Lung (tissue), 11 donors: ENCODE measurements at regions not wholly inside any gene's neighbourhood (a gene's known extent, or its start where the extent isn't known, plus 50 kb on each side); places are given as distances from the start of the nearest gene placed in this dataset.
A peak's percentile ranks its signal among the peaks of the same experiment; 100 is the strongest.

ENCODE experiments used
- ATAC-seq: fragments of 200-7000 bp; cut with Tn5 transposase; one replicate; pipeline ENCODE4 v1.9.1; 2020; ENCODE audit warnings: moderate number of reproducible peaks; ENCODE audit not compliant: insufficient read depth, low FRiP score
- DNase-seq, 3 donors: peaks; one replicate each; pipeline ENCODE4 v3.0.0-alpha.2; 2013 to 2017
- H3K27ac ChIP-seq, 2 donors: one replicate each; pipeline ENCODE4 v1.5.1; 2013; ENCODE audit warnings: mild to moderate bottlenecking in 2 of 2, moderate library complexity in 2 of 2, control low read depth in 1 of 2, inconsistent platforms in 1 of 2, low read depth in 1 of 2, low read length in 1 of 2
- H3K27me3 ChIP-seq, 3 donors: one replicate each; pipeline ENCODE4 v1.5.1; 2013; ENCODE audit warnings: low read length in 2 of 3; ENCODE audit not compliant: control insufficient read depth in 3 of 3, insufficient read depth in 3 of 3
- H3K36me3 ChIP-seq, 4 donors: one replicate each; pipeline ENCODE4 v1.5.1; 2013; ENCODE audit warnings: low read length in 4 of 4, mild to moderate bottlenecking in 1 of 4, moderate library complexity in 1 of 4; ENCODE audit not compliant: control insufficient read depth in 4 of 4, insufficient read depth in 4 of 4
- H3K4me1 ChIP-seq, 5 donors: one replicate each; pipeline ENCODE4 v1.5.1; 2013; ENCODE audit warnings: low read length in 5 of 5, mild to moderate bottlenecking in 2 of 5, moderate library complexity in 1 of 5; ENCODE audit not compliant: control insufficient read depth in 5 of 5, insufficient read depth in 5 of 5
- H3K4me3 ChIP-seq: one replicate; pipeline ENCODE4 v1.5.1; 2013; ENCODE audit warnings: mild to moderate bottlenecking, control low read depth, moderate library complexity
- H3K9ac ChIP-seq, 2 donors: one replicate each; pipeline ENCODE4 v1.5.1; 2013; ENCODE audit warnings: low read length in 2 of 2, control low read depth in 1 of 2; ENCODE audit not compliant: insufficient read depth in 1 of 2
- H3K9me3 ChIP-seq, 4 donors: one replicate each; pipeline ENCODE4 v1.5.1; 2013; ENCODE audit warnings: low read length in 3 of 4, mild to moderate bottlenecking in 1 of 4, moderate library complexity in 1 of 4; ENCODE audit not compliant: control insufficient read depth in 4 of 4, insufficient read depth in 3 of 4
- WGBS, 2 donors: extraction: QIAGEN DNeasy Blood & Tissue Kit; methylation state at CpG; one replicate each; pipeline ENCODE4 v1.1.7; 2013; 5-methylcytosine and 5-hydroxymethylcytosine counted together
- TF ChIP-seq, protein P1 (sequence below): IDR thresholded peaks from 2 replicates; pipeline ENCODE4 v1.5.1; 2012; ENCODE audit warnings: mild to moderate bottlenecking; ENCODE audit errors: control extremely low read depth, extremely low read depth
- donor health status: control.
- donor health status: control.
- donor health status: Bipolar disorder and iron deficiency.
- donor health status: healthy.
- donor health status: DM: yes; HTN: yes; CAD: no.

DNA sequence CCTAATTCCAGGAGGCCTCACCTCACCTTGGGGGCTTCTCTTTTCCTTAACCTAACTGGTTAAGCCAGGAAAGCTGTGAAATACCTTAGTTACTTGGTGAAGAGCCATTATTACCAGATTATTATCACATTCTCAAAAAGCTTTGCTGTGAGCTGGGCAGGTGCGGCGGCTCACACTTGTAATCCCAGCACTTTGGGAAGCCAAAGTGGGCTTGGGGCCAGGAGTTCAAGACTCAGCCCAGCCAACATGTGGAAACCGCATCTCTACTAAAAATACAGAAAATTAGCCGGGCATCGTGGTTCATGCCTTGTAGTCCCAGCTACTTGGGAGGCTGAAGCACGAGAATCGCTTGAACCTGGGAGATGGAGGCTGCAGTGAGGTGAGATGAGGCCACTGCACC is 102.4 kb upstream of the KLF6 start:
- WGBS, 2 donors, result 88 to 93% methylated on average over 7 of the region's 7 CpGs
- H3K9ac ChIP-seq, result no peak overlapping the region

DNA sequence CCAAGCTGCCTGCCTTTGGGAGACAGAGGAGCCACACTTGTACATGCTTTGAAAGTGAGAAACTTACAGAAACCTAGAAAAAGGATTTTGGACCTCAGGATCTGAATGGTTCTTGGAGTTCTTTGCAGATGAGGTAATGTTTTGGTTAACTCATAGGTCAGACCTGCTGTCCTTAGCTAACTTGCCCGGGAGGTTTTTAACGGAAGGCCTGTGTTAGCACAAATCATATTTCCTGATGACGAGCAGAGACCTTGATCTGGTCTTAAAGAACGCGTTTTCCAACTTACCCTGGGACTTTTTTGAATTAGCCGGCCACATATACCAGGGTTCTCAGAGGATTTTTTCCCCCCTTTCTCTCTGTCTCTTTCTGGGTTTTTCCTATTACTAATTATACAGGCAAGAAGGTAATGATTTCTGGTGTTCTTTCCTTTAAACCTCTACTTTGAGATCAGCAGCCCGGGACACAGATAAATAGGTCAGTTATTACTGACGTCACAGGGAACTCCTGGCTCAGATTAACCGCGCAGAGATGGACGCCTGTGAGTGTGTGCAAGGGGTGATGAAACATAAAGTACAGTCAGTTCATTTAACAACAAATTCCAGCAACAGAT is 101.7 kb upstream of the KLF6 start:
- peak overlapping the region; percentile 51 to 75 for H3K27ac ChIP-seq
- no peaks in the 10 kb centered on the region for H3K9me3 ChIP-seq
- H3K9ac ChIP-seq, result peak overlapping the region in 1 of 2 donors; percentile 23
- no peaks in the 10 kb centered on the region for H3K36me3 ChIP-seq
- ATAC-seq (peak; percentile 48), DNase-seq (peak in 2 of 3 donors; percentile 58 to 63)
- no peak overlapping the region for H3K4me3 ChIP-seq
- TF ChIP-seq, protein P1, sequence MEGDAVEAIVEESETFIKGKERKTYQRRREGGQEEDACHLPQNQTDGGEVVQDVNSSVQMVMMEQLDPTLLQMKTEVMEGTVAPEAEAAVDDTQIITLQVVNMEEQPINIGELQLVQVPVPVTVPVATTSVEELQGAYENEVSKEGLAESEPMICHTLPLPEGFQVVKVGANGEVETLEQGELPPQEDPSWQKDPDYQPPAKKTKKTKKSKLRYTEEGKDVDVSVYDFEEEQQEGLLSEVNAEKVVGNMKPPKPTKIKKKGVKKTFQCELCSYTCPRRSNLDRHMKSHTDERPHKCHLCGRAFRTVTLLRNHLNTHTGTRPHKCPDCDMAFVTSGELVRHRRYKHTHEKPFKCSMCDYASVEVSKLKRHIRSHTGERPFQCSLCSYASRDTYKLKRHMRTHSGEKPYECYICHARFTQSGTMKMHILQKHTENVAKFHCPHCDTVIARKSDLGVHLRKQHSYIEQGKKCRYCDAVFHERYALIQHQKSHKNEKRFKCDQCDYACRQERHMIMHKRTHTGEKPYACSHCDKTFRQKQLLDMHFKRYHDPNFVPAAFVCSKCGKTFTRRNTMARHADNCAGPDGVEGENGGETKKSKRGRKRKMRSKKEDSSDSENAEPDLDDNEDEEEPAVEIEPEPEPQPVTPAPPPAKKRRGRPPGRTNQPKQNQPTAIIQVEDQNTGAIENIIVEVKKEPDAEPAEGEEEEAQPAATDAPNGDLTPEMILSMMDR, result no peak
- peaks cover 0 to 11% (median 2%) of the 10 kb centered on the region in 5 donors for H3K4me1 ChIP-seq
- WGBS, 2 donors, result 43 to 74% methylated on average over 11 of the region's 11 CpGs
- H3K27me3 ChIP-seq, result no peaks in the 10 kb centered on the region

More for the DNA sequence above, 102.4 kb upstream of the KLF6 start:
- peak overlapping the region; percentile 42 to 75 for H3K27ac ChIP-seq
- DNase-seq, result no peak
- H3K4me3 ChIP-seq, result no peak overlapping the region
- ATAC-seq, result no peak
- no peaks in the 10 kb centered on the region for H3K36me3 ChIP-seq
- H3K9me3 ChIP-seq, result no peaks in the 10 kb centered on the region
- no peaks in the 10 kb centered on the region for H3K27me3 ChIP-seq
- H3K4me1 ChIP-seq, result peaks cover 0 to 11% (median 2%) of the 10 kb centered on the region in 5 donors
- TF ChIP-seq, protein P1, result no peak

GRCh38 chr10:3886191-3886590 is 101.2 kb upstream of the KLF6 start:
- peaks cover 0 to 11% (median 2%) of the 10 kb centered on the region in 5 donors for H3K4me1 ChIP-seq
- H3K36me3 ChIP-seq, result no peaks in the 10 kb centered on the region
- H3K4me3 ChIP-seq, result no peak overlapping the region
- H3K9ac ChIP-seq, result no peak overlapping the region
- TF ChIP-seq, protein P1, result no peak
- DNase-seq (peak in 2 of 3 donors; percentile 59 to 66), ATAC-seq (no peak)
- peak overlapping the region; percentile 51 to 75 for H3K27ac ChIP-seq
- H3K27me3 ChIP-seq, result no peaks in the 10 kb centered on the region
- no peaks in the 10 kb centered on the region for H3K9me3 ChIP-seq
- WGBS, 2 donors, result 69 to 82% methylated on average over 14 of the region's 14 CpGs

GRCh38 chr10:3882855-3883254 is 97.8 kb upstream of the KLF6 start:
- no peak for DNase-seq
- Histone ChIP-seq H3K4me1 (peaks cover 0 to 11% (median 2%) of the 10 kb centered on the region in 5 donors), H3K4me3 (no peak overlapping the region), H3K36me3 (no peaks in the 10 kb centered on the region), H3K27ac (no peak overlapping the region), H3K9ac (no peak overlapping the region), H3K9me3 (no peaks in the 10 kb centered on the region), H3K27me3 (no peaks in the 10 kb centered on the region)
- ATAC-seq, result no peak
- WGBS, 2 donors, result 96 to 97% methylated on average over 4 of the region's 4 CpGs
- TF ChIP-seq, protein P1, result no peak
